ENCODE measurements at regions not wholly inside any gene's neighbourhood (a gene's known extent, or its start where the extent isn't known, plus 50 kb on each side); places are given as distances from the start of the nearest gene placed in this dataset.

- no peak for TF ChIP-seq CTCF (IDR thresholded peaks at IDR 0.05; ENCODE audit: control extremely low read depth, extremely low read depth)
- H3K9me3 ChIP-seq (ENCODE audit: control insufficient read depth in 4 of 4, insufficient read depth in 3 of 4, low read length in 3 of 4) = peaks cover 0 to 3% (median 0%) of the 10 kb centered on the region in 4 donors
- H3K27ac ChIP-seq (ENCODE audit: low read depth in 1 of 2, low read length in 1 of 2) = no peak overlapping the region
- ATAC-seq (ENCODE audit: insufficient read depth, low FRiP score) (no peak), DNase-seq (no peak)
- no peaks in the 10 kb centered on the region for H3K4me1 ChIP-seq (ENCODE audit: control insufficient read depth in 5 of 5, insufficient read depth in 5 of 5, low read length in 5 of 5)
- peaks cover 0 to 21% (median 2%) of the 10 kb centered on the region in 3 donors for H3K27me3 ChIP-seq (ENCODE audit: control insufficient read depth in 3 of 3, insufficient read depth in 3 of 3, low read length in 2 of 3)
- H3K4me3 ChIP-seq = no peak overlapping the region
- no peaks in the 10 kb centered on the region for H3K36me3 ChIP-seq (ENCODE audit: control insufficient read depth in 4 of 4, insufficient read depth in 4 of 4, low read length in 4 of 4)
- 81 to 95% methylated on average over 5 of the region's 5 CpGs for WGBS, 2 donors
- no peak overlapping the region for H3K9ac ChIP-seq (ENCODE audit: insufficient read depth in 1 of 2, low read length in 2 of 2)
Measured at GRCh38 chrX:3165808-3166207, 124.5 kb downstream of the ARSF start.

All from lung (tissue), 11 donors.